Endodermal cell (in vitro differentiated cells): ENCODE measurements at regions not wholly inside any gene's neighbourhood (a gene's known extent, or its start where the extent isn't known, plus 50 kb on each side); places are given as distances from the start of the nearest gene placed in this dataset.

Experiments
- DNase-seq: peaks from one replicate; pipeline ENCODE4 v3.0.0-alpha.2; 2017
- H3K27ac ChIP-seq: 2 replicates; pipeline ENCODE4 v1.5.1; 2013; ENCODE audit warnings: mild to moderate bottlenecking, low read depth, low read length, moderate library complexity
- H3K27me3 ChIP-seq: 2 replicates; pipeline ENCODE4 v1.6.1; 2013; ENCODE audit warnings: mild to moderate bottlenecking, low read length, moderate library complexity; ENCODE audit not compliant: insufficient read depth, control insufficient read depth, poor library complexity, severe bottlenecking
- H3K36me3 ChIP-seq: 2 replicates; pipeline ENCODE4 v1.7.0; 2013; ENCODE audit warnings: mild to moderate bottlenecking, low read length, moderate library complexity; ENCODE audit not compliant: control insufficient read depth, insufficient read depth
- H3K4me1 ChIP-seq: one replicate; pipeline ENCODE4 v1.7.0; 2013; ENCODE audit warnings: low read length; ENCODE audit not compliant: control insufficient read depth, insufficient read depth
- H3K4me3 ChIP-seq: 2 replicates; pipeline ENCODE4 v1.5.1; 2013; ENCODE audit warnings: mild to moderate bottlenecking, low read length, moderate library complexity
- H3K9ac ChIP-seq: 2 replicates; pipeline ENCODE4 v1.6.1; 2013; ENCODE audit warnings: mild to moderate bottlenecking, low read length, moderate library complexity; ENCODE audit not compliant: poor library complexity, severe bottlenecking; ENCODE audit errors: extremely low read depth
- H3K9me3 ChIP-seq: 2 replicates; pipeline ENCODE4 v1.6.1; 2013; ENCODE audit warnings: mild to moderate bottlenecking, low read length, moderate library complexity; ENCODE audit not compliant: control insufficient read depth
- H3K27ac Mint-ChIP-seq: 2 replicates; pipeline ENCODE4 v1.8.0; 2020; ENCODE audit warnings: mixed read lengths
- H3K27me3 Mint-ChIP-seq: 2 replicates; pipeline ENCODE4 v1.8.0; 2021; ENCODE audit warnings: mild to moderate bottlenecking, mixed read lengths; ENCODE audit not compliant: insufficient read depth
- H3K36me3 Mint-ChIP-seq: 2 replicates; pipeline ENCODE4 v1.8.0; 2020; ENCODE audit warnings: low read depth, mixed read lengths
- H3K4me1 Mint-ChIP-seq: 2 replicates; pipeline ENCODE4 v1.8.0; 2020; ENCODE audit warnings: mixed read lengths
- H3K4me3 Mint-ChIP-seq: 2 replicates; pipeline ENCODE4 v1.8.0; 2020; ENCODE audit warnings: mild to moderate bottlenecking, moderate library complexity, mixed read lengths
- H3K9me3 Mint-ChIP-seq: 2 replicates; pipeline ENCODE4 v1.8.0; 2020; ENCODE audit warnings: mild to moderate bottlenecking, mixed read lengths
- CTCF ChIP-seq: fragments of 200-600 bp; sonication (generic); conservative IDR thresholded peaks from 2 replicates; pipeline ENCODE4 v1.5.0; 2021; ENCODE audit warnings: antibody characterized with exemption, mild to moderate bottlenecking
- WGBS, 2 experiments: methylation state at CpG; one replicate each; pipeline versions ENCODE4 v1.1.5 to v1.1.7; 2013; ENCODE audit warnings: missing lambda C conversion rate in 2 of 2, mixed read lengths in 1 of 2; ENCODE audit not compliant: insufficient coverage in 1 of 2, insufficient read length in 1 of 2; 5-methylcytosine and 5-hydroxymethylcytosine counted together

DNA sequence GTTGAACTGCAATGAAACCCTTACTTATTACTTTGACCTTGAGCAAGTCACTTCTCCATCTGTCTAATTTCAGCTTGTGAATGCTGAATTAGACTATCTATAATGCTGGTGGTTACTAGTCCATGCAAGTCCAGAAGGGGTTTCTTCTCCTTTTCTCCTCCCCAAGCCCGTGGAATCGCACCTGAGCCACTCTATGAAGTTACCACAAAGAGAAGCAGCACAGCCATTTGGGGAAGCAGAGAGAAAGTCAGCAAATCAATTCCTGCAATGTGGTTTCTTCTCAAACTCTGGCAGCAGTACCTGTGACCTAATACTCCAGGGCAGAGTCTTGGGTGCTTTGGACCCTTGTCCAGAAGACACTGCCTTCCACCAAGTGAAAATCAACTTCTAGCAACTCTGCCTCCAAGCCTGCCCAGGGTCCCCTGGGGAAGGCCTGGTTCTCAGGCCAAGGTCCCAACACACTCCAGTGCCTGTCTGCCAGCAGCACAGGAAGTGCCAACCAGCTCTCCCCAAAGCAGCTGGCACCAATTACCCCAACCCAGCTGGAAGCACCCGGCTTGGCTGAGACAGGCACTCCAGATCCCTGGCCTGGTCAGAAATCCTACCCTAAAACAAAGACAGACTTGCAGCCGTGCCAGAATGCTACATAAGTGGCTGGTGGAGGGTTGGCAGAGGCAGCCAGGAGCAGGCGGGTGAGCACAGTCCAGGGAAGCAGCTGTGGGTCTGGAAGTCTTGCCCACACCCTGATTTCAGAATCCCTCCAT lies 200.3 kb downstream of the LSM5 start:
- no peak for DNase-seq
- H3K9me3 ChIP-seq: no peaks in the 10 kb centered on the region
- H3K36me3 ChIP-seq: no peaks in the 10 kb centered on the region
- H3K4me1 Mint-ChIP-seq: peaks cover 2% of the 10 kb centered on the region
- peaks cover 2% of the 10 kb centered on the region for H3K27me3 Mint-ChIP-seq
- no peak overlapping the region for H3K27ac ChIP-seq
- no peaks in the 10 kb centered on the region for H3K36me3 Mint-ChIP-seq
- 87 to 100% methylated on average over 1 to 5 of the region's 5 CpGs for WGBS, 2 experiments
- H3K27ac Mint-ChIP-seq: no peak overlapping the region
- TF ChIP-seq CTCF: no peak
- H3K4me3 ChIP-seq: no peak overlapping the region
- no peaks in the 10 kb centered on the region for H3K27me3 ChIP-seq
- no peak overlapping the region for H3K9ac ChIP-seq
- H3K4me3 Mint-ChIP-seq: no peak overlapping the region
- H3K4me1 ChIP-seq: no peaks in the 10 kb centered on the region
- no peaks in the 10 kb centered on the region for H3K9me3 Mint-ChIP-seq

DNA sequence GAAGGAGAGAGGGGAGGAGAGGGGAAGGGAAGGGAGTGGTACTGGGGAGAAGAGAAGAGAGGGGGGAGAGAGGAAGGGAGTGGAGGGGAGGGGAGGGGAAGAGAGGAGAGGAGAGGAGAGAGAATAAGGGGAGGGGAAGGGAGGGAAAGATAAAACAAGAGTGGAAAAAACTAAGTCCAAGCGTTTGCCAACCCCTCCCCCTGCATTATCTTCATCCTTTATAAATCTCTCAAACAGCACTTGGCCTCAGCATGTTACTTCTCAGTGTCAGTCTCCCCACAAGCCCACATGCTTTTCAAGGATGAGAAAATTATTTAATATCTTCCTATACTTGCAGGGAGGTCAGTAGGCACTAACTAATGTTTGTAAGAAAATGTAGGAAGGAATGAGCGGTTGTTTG lies 204.5 kb downstream of the LSM5 start:
- DNase-seq: no peak
- Mint-ChIP-seq H3K36me3 (no peaks in the 10 kb centered on the region), H3K4me3 (no peak overlapping the region), H3K9me3 (no peaks in the 10 kb centered on the region), H3K27me3 (peaks cover 2% of the 10 kb centered on the region), H3K4me1 (no peaks in the 10 kb centered on the region), H3K27ac (no peak overlapping the region)
- Histone ChIP-seq H3K4me1 (no peaks in the 10 kb centered on the region), H3K27me3 (no peaks in the 10 kb centered on the region), H3K9me3 (no peaks in the 10 kb centered on the region), H3K9ac (no peak overlapping the region), H3K27ac (no peak overlapping the region), H3K36me3 (no peaks in the 10 kb centered on the region), H3K4me3 (no peak overlapping the region)
- 90% methylated on average over 2 of the region's 2 CpGs; no CpG with 5 or more reads in 1 of the 2 experiments for WGBS, 2 experiments
- no peak for TF ChIP-seq CTCF

DNA sequence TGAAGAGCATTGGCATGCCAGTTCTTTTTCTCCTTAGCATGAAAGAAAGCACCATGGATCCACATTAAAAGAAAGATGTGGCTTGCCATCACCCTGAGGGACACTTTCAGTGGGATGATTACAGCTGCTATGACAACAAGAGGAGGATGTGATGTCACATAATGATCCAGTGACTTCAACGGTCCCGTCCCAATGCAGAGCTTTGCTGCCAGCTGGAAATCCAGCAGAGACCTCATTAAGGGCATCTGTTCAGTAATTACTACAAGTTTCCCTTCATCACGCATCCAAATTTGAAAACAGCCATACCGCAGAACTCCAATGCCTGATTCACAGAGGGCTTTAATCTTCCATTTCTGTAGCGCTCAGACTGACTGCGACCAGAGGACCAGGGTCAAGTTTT lies 206.6 kb downstream of the LSM5 start:
- 88 to 94% methylated on average over 6 of the region's 6 CpGs for WGBS, 2 experiments
- H3K36me3 ChIP-seq: no peaks in the 10 kb centered on the region
- Mint-ChIP-seq H3K27ac (no peak overlapping the region), H3K36me3 (no peaks in the 10 kb centered on the region), H3K4me3 (no peak overlapping the region), H3K4me1 (no peaks in the 10 kb centered on the region), H3K27me3 (peaks cover 5% of the 10 kb centered on the region), H3K9me3 (no peaks in the 10 kb centered on the region)
- no peaks in the 10 kb centered on the region for H3K27me3 ChIP-seq
- H3K9me3 ChIP-seq: no peaks in the 10 kb centered on the region
- TF ChIP-seq CTCF: no peak
- H3K4me1 ChIP-seq: no peaks in the 10 kb centered on the region
- no peak for DNase-seq
- H3K9ac ChIP-seq: no peak overlapping the region
- no peak overlapping the region for H3K27ac ChIP-seq
- no peak overlapping the region for H3K4me3 ChIP-seq
